SU-DHL-6 (cell line): ENCODE measurements at regions not wholly inside any gene's neighbourhood (a gene's known extent, or its start where the extent isn't known, plus 50 kb on each side); places are given as distances from the start of the nearest gene placed in this dataset.

ENCODE experiments used
- H2AFZ ChIP-seq: fragments of 200-600 bp; sonication (generic); 2 replicates; pipeline ENCODE4 v1.6.1; 2014; ENCODE audit warnings: low read depth, mild to moderate bottlenecking, moderate library complexity, mixed read lengths, antibody characterized with exemption, low read length; ENCODE audit not compliant: severe bottlenecking
- H3F3A ChIP-seq: fragments of 200-600 bp; shearing (Covaris generic); 2 replicates; pipeline ENCODE4 v1.6.0; 2016; ENCODE audit warnings: antibody characterized with exemption, mild to moderate bottlenecking; ENCODE audit not compliant: insufficient read depth
- H3K27ac ChIP-seq: fragments of 200-600 bp; sonication (generic); 2 replicates; pipeline ENCODE4 v1.5.1; 2016; ENCODE audit warnings: low read depth, mild to moderate bottlenecking, low read length, moderate library complexity, mixed read lengths
- H3K27me3 ChIP-seq: fragments of 200-600 bp; sonication (generic), shearing (Covaris generic); 2 replicates; pipeline ENCODE4 v1.6.0; 2014; ENCODE audit warnings: mild to moderate bottlenecking, low read length
- H3K36me3 ChIP-seq: fragments of 200-600 bp; sonication (generic); 2 replicates; pipeline ENCODE4 v1.6.1; 2014; ENCODE audit warnings: mild to moderate bottlenecking, low read length, mixed read lengths
- H3K4me2 ChIP-seq: fragments of 300-600, 200-600 bp; shearing (Covaris generic), sonication (generic); 2 replicates; pipeline ENCODE4 v1.6.0; 2014; ENCODE audit warnings: low read length, low read depth, mild to moderate bottlenecking; ENCODE audit not compliant: poor library complexity, severe bottlenecking
- H3K4me3 ChIP-seq: fragments of 200-600 bp; sonication (generic); 2 replicates; pipeline ENCODE4 v1.5.1; 2014; ENCODE audit warnings: antibody characterized with exemption, low read length, mild to moderate bottlenecking, mixed read lengths; ENCODE audit not compliant: insufficient read depth, poor library complexity, severe bottlenecking
- H3K79me2 ChIP-seq: fragments of 200-600 bp; sonication (generic); 2 replicates; pipeline ENCODE4 v1.6.1; 2014; ENCODE audit warnings: mild to moderate bottlenecking, low read length, moderate library complexity; ENCODE audit not compliant: insufficient read depth
- H3K9ac ChIP-seq: fragments of 200-600 bp; sonication (generic); 2 replicates; pipeline ENCODE4 v1.7.0; 2014; ENCODE audit warnings: mild to moderate bottlenecking, low read length
- H3K9me2 ChIP-seq: fragments of 200-600 bp; sonication (generic); replicated peaks from 2 replicates; pipeline ENCODE4 v1.6.1; 2014; ENCODE audit warnings: low read length; ENCODE audit not compliant: insufficient read depth
- H3K9me3 ChIP-seq: fragments of 200-600 bp; sonication (generic); 2 replicates; pipeline ENCODE4 v1.6.1; 2014; ENCODE audit warnings: low read length, mixed read lengths; ENCODE audit not compliant: insufficient read depth
- H4K20me1 ChIP-seq: fragments of 200-600 bp; sonication (generic); 2 replicates; pipeline ENCODE4 v1.6.1; 2014; ENCODE audit warnings: low read depth, mild to moderate bottlenecking, antibody characterized with exemption, low read length, moderate library complexity, mixed read lengths
- CTCF ChIP-seq: fragments of 200-600 bp; sonication (generic); IDR thresholded peaks from one replicate; pipeline ENCODE4 v1.5.1; 2017; ENCODE audit warnings: antibody characterized with exemption, mild to moderate bottlenecking, low read length, moderate library complexity; ENCODE audit not compliant: insufficient read depth, poor library complexity, severe bottlenecking
- EZH2phosphoT487 ChIP-seq: fragments of 200-600 bp; sonication (generic), shearing (Covaris generic); conservative IDR thresholded peaks from 2 replicates; pipeline ENCODE4 v1.6.1; 2018; ENCODE audit warnings: mild to moderate bottlenecking, antibody characterized with exemption, low read length, moderate library complexity, mixed read lengths

GRCh38 chr12:114237230-114237629, 168.7 kb downstream of the TBX5 start:
- H3K4me3 ChIP-seq = no peak overlapping the region
- H3K79me2 ChIP-seq = no peaks in the 10 kb centered on the region
- H4K20me1 ChIP-seq = no peaks in the 10 kb centered on the region
- no peaks in the 10 kb centered on the region for H3K27me3 ChIP-seq
- H3K9me2 ChIP-seq = no peaks in the 10 kb centered on the region
- H3K9me3 ChIP-seq = no peaks in the 10 kb centered on the region
- H3K27ac ChIP-seq = no peak overlapping the region
- no peaks in the 10 kb centered on the region for H3F3A ChIP-seq
- no peak overlapping the region for H3K9ac ChIP-seq
- H3K4me2 ChIP-seq = no peak overlapping the region
- no peak overlapping the region for H2AFZ ChIP-seq
- H3K36me3 ChIP-seq = no peaks in the 10 kb centered on the region
- TF ChIP-seq EZH2phosphoT487 (no peak), CTCF (no peak)

GRCh38 chr12:114232187-114232586, 173.8 kb downstream of the TBX5 start:
- Histone ChIP-seq H3K36me3 (no peaks in the 10 kb centered on the region), H3K27me3 (no peaks in the 10 kb centered on the region), H4K20me1 (no peaks in the 10 kb centered on the region), H2AFZ (no peak overlapping the region), H3K27ac (no peak overlapping the region), H3F3A (no peaks in the 10 kb centered on the region), H3K79me2 (no peaks in the 10 kb centered on the region), H3K9me2 (no peaks in the 10 kb centered on the region), H3K9ac (no peak overlapping the region), H3K4me2 (no peak overlapping the region), H3K4me3 (no peak overlapping the region), H3K9me3 (no peaks in the 10 kb centered on the region)
- no peak for TF ChIP-seq CTCF
- no peak for TF ChIP-seq EZH2phosphoT487

GRCh38 chr12:114229150-114229549, 176.8 kb downstream of the TBX5 start:
- Histone ChIP-seq H4K20me1 (no peaks in the 10 kb centered on the region), H2AFZ (no peak overlapping the region), H3K4me3 (no peak overlapping the region), H3F3A (no peaks in the 10 kb centered on the region), H3K9me2 (no peaks in the 10 kb centered on the region), H3K4me2 (no peak overlapping the region), H3K79me2 (no peaks in the 10 kb centered on the region), H3K9ac (no peak overlapping the region), H3K27me3 (no peaks in the 10 kb centered on the region), H3K9me3 (no peaks in the 10 kb centered on the region), H3K27ac (no peak overlapping the region), H3K36me3 (no peaks in the 10 kb centered on the region)
- TF ChIP-seq CTCF (no peak), EZH2phosphoT487 (no peak)
